GM18517 (cell line): ENCODE measurements at regions not wholly inside any gene's neighbourhood (a gene's known extent, or its start where the extent isn't known, plus 50 kb on each side); places are given as distances from the start of the nearest gene placed in this dataset.

Experiments
- ATAC-seq: cut with Tn5 transposase; IDR thresholded peaks from one replicate; pipeline ENCODE4 v1.9.1; 2021; ENCODE audit warnings: mild to moderate bottlenecking, moderate library complexity; ENCODE audit not compliant: unreplicated experiment

DNA sequence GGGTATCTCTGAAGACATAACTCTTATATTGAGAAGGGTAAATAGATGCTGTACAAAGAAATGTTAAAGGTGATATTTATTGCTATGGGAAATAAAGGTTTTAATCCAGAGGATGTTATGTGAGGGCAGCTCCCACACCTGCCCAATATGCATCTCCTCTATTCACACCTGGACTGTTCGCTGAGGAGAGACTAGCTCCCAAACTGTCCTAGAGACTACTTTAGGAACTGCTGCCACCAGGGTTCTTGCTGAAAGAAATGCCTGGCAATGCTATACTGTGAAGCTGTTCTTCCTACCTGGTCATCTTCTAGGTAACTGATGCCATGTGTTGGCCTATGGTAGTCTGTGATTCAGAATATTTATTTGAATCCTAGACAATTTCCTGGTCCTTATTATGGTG lies 1421.5 kb upstream of the SPRY2 start:
- ATAC-seq, result no peak

DNA sequence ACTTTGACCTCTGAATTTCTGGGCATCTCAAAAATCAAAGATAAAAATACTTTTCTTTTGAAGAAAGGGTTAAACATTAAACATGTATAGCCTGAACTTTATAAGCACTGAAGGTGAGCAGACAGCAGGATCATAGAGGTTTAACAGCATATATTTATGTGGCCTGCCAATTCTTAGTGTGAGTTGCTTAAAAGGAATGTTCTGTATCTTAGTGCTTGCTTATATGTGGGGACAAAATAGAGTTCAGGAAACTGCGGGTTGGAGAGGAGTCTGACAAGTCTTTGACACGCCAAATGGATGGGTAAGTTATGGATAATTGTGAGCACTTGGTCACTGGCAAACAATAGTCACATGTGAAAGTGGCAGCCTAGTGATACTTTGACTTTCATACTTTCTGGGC lies 1419.4 kb upstream of the SPRY2 start:
- ATAC-seq, result no peak

GRCh38 chr13:81757348-81757970 lies 1416.5 kb upstream of the SPRY2 start:
- ATAC-seq, result no peak

DNA sequence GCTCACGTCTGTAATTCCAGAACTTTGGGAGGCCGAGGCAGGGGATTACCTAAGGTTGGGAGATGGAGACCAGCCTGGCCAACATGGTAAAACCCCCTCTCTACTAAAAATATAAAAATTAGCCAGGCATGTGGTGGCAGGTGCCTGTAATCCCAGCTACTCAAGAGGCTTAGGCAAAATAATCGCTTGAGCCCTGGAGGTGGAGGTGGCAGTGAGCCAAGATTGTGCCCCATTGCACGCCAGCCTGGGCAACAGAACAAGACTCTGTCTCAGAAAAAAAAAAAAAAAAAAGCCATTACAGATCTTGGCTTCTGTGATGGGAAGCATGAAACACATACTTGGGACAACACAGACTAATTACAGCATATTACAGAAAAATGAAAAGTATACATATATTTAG lies 1404.5 kb upstream of the SPRY2 start:
- no peak for ATAC-seq

DNA sequence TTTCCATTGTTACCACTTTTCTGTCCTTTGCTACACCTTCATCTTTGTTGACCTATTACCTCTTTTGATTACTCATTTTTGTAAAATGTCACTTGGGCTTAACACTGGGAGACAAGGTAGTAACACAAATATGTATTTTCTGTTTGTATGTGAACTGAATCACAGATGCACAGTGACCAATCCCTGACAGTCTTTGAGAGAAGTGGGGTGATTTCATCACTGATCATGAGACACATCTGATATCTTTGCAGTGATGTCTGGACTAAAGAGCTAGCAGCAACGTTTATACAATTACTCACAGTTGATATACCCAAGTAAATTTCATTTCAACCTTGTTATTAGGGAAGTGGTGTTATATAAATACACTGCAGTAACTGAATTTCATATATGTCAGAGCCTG lies 1397.4 kb upstream of the SPRY2 start:
- no peak for ATAC-seq

DNA sequence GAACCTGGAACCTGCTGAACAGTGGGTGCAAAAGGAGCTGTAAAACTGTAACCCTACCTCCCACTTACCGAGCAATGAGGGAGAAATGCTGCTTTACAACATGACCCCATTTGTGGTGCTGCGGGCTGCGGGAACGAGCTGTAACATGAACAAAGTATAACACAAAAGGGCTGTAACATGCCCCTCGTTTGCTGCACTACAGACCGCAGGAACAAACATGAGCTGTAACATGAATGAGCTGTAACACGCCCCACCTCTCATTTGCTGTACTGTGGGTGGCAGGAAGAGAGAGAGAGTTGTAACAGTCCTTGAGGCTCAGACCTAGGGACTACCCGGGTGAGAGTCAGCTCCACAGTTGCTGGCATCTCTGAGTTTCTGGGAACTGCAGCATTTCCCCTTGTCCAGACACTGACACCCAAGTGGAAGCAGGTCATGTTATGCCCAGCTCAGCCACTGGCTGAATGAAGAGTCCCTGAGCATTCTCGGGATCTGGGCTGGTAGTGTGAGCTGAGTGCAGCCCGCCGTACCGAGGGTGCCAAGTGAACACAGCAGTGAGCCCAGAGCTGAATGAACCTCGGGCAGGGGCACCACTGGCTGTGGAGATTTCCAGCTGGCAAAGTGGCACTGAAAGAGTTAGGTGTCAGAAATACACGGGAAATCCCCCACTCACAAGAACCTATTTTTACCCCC lies 1385.3 kb upstream of the SPRY2 start:
- no peak for ATAC-seq

DNA sequence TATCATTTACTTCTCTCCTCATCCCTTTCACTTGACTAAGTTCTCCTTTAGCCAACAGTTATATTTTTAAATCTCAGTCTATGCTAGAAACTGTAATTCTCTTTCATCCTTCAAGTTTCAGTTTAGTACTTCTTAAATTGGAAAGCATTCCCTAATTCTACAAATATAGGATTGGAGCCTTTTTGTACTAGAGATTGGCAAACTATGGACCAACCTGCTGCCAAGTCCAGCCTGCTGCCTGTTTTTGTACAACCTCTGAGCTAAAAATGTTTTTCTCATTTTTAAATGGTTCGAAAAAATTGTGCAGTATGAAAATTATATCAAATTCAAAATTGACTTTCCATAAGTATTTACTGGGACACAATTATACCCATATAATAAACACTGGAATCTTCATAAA lies 1381.5 kb upstream of the SPRY2 start:
- no peak for ATAC-seq

DNA sequence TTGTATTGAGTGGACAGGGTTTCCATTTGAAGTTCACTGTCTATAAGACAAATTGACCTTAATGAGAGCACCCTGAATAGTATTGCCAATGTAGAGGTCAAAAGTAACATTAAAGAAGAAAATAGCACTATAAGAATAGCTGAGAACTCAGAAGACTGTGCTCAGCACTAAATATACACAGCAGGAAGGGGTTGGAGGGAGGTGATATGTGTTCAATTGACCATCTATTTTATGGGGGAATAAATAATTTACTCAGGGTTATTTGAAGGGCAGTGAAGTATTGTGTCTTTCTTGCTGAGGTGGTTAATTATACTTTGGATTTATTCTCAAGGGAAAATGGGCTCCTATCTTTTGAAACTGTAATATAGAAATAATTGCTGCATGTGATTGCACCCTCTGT lies 1380.5 kb upstream of the SPRY2 start:
- ATAC-seq, result no peak

DNA sequence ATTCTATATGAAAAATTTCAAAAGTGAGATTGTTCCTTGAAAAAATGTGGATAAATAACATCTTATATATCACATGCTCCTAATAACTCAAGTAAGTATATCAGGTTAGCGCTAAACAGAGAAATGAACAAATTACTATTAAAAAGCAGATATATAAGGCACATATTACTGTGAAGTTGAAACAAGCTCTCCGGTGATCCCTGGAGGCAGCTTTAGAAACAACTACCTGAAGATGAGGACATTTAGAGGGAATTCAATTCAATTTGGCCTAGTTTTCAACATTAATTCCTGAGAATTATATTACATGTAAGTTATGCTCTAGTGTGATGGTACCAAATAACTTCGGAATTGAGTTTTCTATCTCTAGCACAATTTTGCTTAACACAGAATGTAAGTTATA lies 1373.6 kb upstream of the SPRY2 start:
- ATAC-seq, result no peak

DNA sequence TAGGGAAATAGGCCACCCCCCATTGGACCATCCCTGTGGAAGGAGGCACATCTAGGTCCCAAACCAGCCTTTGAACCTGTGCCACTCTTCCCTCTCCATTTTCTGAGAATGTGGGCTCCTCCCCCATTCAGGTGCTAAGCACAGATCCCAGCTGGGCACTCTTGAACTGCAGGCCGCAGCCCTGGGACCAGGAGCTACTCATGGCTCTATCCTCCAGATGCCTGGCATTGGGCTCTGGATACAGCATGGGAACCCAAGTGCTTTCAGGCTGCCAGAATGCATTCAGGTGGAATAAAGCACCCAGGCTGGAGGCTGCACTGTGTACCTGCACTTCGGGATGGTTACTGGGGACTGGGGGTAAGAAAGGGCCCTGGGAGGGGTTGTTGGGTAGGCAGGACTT lies 1372.3 kb upstream of the SPRY2 start:
- ATAC-seq, result no peak

DNA sequence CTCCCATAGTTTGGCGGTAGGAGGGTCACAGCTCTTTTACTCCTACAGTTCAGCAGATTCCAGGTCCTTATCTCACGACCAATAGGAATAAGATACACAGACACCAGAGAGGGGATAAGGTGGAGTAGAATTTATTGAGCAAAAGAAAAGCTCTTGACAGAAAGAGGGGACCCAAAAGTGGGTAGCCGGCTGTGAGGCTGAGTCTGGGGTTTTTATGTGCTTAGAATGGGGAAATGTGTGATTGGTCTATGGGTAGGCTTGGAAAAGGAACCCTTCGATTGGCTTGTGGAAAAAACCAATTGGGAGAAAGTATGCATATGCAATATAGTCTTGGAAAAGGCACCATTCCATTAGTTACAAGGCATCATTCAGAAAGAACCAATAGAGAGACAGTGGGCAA lies 1356.9 kb upstream of the SPRY2 start:
- no peak for ATAC-seq

- ATAC-seq, result no peak
Measured at GRCh38 chr13:81686877-81687276, 1346.0 kb upstream of the SPRY2 start.

- no peak for ATAC-seq
Measured at GRCh38 chr13:81683521-81683920, 1342.6 kb upstream of the SPRY2 start.

DNA sequence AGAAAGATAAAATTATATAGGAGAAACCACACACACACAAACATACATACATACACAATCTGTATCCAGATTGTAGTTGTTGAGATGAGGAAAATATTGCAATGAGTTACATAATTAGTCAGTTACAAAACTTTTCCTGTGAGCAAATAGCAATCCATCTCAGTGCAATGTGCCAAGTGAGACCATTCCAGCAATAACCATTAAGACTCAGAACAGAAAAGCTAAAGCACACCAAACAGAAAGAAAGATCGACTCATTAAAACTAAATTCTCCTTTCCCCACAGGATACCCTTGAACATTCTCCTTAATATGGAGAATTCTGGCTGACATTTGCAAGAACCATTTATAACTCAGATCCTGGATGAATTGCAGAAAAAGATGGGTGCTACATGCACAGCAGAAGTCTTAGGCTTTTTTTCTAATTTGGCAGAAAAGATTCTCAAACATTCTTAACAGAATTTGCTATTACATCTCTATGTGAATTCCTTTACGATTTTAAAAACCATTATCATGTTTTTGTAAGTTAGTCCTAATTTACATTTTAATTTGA lies 1341.2 kb upstream of the SPRY2 start:
- ATAC-seq, result no peak

GRCh38 chr13:81677857-81678256 lies 1336.9 kb upstream of the SPRY2 start:
- no peak for ATAC-seq

- ATAC-seq, result no peak
Measured at GRCh38 chr13:81676008-81676407, 1335.1 kb upstream of the SPRY2 start.

- no peak for ATAC-seq
Measured at GRCh38 chr13:81671064-81671463, 1330.1 kb upstream of the SPRY2 start.

DNA sequence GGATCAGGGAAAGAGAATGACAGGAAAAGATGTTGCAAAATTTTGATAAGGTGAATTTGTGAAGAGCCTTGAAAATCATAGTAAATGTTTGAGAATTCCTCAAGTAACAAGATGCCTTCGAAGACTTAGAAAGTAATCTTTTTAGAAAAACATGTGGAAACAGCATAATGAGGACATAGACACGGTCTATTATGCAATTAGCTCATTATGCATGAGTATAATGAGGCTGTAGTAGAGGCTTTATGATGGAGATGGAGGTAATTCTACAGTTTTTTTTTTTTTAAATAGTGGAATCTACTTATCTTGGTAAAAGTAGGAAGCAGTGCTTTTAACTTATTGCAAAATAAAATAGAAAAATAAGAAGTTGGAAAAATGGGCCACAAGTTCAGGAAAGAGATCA lies 1329.1 kb upstream of the SPRY2 start:
- no peak for ATAC-seq

DNA sequence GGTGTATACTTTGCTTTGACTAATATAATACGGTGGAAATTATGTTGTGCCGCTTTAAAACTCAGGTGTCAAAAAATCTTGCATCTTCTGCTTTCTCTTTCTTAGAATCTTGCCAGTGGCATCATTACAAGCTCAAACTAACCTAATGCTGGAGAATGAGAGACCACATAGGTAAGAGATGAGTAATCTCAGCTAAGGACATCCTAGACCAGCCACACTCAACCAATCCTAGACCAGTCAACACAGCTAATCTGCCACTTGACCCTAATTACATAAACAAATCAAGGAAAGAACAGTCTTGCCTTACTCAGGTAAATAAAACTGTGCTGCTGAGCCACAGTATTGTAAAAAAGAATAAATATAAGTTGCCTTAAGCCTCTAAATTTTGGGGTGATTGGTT lies 1323.9 kb upstream of the SPRY2 start:
- ATAC-seq, result no peak

DNA sequence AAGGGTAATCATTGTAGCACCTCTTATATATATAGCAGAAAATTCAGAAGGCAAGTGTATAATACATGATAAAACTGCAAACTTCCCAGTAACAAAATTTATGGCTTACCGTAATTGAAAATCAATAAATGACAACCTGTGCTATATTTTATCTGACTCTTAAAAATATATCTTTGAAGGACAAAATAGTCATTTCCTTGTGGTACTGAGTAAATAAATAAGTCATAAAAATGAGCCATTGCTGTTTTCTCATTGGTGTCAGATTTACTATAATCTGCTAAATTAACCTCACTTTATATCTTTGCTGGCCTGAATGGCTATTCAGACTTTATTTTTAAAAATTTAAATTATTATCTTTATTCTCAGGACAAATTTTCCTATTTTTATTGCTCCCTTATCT lies 1319.1 kb upstream of the SPRY2 start:
- no peak for ATAC-seq

- no peak for ATAC-seq
Measured at GRCh38 chr13:81658598-81659370, 1317.9 kb upstream of the SPRY2 start.

DNA sequence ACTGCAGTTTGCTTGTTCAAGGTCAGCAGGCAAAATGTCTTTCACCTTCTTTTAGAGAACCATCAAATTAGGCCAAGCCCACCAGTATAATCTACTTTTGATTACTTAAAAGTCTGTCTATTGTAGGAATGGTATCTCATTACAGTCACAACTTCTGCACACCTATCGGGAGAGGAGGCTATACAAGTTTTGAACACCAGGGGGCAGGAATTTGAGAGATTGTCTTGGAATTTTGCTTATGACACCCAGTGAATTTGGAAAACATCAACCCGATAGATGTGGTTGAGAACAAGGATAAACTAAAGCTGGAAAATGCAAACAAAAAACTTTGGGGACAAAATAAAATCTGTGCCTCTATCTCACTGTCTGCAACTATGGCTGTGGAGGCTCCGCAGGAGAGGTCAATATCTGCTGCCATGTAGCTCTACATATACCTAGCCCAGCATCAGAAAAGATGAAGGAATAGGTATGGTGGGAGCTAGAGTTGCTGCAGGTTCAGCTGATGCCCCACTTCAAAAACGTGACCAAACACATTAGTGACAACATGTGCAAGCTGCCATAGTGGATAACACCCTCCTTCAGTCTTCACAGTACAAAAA lies 1299.2 kb upstream of the SPRY2 start:
- no peak for ATAC-seq
